Activated effector memory CD4-positive, alpha-beta T cell treated with anti-CD3 and anti-CD28 coated beads, Interleukin-2, amount 50 U/mL, for 16 hours (primary cell): ENCODE measurements at regions not wholly inside any gene's neighbourhood (a gene's known extent, or its start where the extent isn't known, plus 50 kb on each side); places are given as distances from the start of the nearest gene placed in this dataset.

ENCODE experiments used
- DNase-seq: peaks from one replicate; pipeline ENCODE4 v3.0.0-alpha.2; 2020

- no peak for DNase-seq
Measured at GRCh38 chr10:4329225-4329624, 496.8 kb upstream of the AKR1E2 start.

- DNase-seq = no peak
Measured at GRCh38 chr10:4326647-4327046, 499.4 kb upstream of the AKR1E2 start.

DNA sequence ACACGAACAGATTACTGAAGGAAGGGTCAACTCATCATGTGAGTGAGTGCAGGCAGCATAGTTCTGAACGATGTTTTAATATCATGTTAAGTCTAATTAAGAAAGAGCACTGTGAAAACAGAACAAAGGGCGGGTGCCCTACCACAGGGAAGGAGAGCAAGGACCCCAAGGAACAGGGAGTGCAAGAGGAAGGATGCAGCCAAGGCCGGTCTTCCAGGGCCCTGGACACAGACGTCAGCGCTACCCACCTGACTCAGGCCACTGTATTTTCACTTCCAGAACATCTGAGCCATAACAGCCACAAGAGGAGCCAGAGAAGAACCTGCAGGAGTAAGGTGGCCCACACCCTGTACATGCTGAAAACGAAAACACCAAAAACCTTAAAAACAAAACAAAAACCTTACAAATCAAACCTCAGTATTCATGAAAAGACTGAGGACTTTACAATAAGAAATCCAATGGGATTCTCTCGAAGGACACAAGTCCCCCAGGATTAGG, 506.1 kb upstream of the AKR1E2 start:
- DNase-seq = no peak

DNA sequence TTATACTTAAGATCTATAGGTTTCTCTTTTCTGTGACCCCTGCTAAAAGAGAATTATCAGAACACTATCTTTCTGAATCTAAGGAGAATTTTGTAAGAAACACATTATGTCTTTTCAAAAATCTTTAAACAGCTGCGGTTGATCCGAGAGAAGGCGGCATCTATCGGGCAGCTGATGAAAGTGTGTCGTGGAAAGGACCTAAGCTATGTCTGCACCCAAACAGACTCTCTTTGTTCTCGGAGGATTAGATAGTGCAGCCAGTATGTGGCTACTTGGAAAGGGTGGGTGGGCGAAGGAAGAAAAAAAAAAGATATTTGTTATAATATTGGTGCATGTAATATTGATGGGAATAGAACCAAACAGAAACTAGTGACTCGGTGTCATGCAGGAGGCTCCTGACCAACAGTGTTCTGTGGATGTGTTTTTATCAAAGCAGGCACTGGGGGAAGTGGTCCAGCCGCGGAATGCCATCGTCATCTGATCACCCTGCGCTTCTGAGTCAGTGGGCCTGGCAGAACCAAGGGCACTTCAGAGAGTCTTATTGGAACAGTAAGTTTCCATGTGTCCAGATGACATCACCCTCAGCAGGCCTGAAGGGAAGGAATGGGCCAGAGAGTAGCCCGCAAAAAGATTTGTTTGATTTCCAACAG, 509.7 kb upstream of the AKR1E2 start:
- DNase-seq = no peak

DNA sequence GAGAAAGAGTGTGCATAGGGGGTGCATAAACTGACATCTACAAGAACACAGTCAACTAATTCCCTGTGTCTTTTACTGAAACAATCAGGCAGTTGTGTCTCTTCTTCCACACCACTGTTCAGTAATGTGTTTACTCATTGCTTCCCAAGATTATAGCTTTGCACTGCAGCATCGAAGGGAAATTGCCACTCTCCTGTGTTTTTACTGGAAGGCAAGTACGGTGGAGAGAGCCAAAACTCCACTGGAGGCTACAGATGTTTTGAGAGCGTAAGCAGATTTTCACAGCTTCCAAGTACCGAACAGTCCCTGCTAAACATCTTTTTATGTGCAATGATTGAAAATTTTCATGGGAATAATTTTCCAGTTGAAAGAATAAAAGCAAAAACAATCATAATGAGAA, 510.5 kb upstream of the AKR1E2 start:
- no peak for DNase-seq

DNA sequence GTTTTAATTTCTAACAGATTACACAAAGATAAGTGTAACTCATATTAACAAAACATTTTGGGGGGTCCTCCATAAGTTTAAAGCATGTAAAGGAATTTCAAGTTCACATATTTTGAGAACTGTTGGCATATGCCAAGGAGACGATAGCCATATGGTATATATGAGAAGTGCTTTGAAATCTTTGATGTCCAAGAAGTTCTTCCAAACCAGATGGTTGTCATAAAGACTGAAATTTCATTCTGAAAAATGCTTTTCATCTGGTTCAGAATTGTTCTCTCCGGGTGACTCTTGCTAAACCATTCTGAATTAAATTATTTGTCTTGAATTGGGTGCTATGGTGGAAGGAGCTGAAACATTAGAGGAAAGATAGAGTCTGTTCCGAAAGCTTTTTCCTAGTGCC, 513.0 kb upstream of the AKR1E2 start:
- DNase-seq = no peak

- no peak for DNase-seq
Measured at GRCh38 chr10:4312051-4312835, 513.8 kb upstream of the AKR1E2 start.

DNA sequence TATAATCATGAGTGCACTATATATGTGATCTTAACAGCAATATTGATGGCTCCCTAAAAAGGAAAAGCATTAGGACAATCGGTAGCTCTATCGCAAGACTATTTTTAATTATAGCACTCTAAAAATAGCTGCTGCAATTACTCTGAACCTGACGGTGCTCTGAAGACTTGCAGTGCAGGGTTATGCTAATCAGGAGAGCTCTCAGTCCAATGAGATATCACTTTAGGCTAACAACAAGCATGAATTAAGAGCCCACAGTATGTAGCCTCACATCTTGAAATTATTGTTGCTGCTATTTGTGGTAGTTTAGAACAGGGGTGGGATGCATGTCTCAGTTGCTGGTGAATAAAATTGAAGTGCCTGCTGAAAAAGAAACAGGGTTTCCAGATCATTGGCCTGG, 515.8 kb upstream of the AKR1E2 start:
- DNase-seq = no peak

GRCh38 chr10:4307910-4308309, 518.1 kb upstream of the AKR1E2 start:
- no peak for DNase-seq

DNA sequence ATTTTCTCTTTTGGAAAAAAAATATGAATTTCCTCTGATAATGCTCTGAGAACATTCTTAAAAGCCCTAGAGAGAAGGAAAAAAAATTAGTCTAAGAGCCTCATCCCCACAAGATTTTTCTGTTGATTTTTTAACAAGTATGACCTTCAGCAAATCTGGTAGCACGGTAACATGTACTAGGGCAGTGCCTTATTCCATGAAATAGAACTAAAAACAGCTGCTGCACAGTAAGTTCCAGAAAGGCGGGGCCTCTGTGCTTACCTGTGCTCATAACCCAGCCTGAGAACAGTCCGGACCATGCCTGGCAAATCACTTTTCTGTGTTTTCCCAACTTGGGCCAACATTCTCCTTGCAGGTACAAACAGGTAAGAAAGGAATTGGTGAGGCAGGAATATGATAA, 519.1 kb upstream of the AKR1E2 start:
- no peak for DNase-seq

DNA sequence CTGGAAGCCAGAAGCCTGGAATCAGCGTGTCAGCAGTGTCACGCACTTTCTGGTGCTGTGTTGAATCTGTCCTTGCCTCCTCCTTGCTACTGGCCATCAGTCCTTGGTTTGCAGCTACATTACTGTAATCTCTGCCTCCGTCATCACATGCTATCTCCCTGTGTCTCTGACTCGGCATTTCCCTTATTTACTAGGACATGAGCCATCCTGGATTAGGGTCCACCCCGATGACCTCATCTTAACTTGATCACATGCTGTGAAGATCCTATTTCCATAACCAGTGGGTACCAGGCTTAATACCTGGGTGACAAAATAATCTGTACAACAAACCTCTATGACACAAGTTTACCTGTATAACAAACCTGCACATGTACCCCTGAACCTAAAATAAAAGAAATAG, 518.0 kb upstream of the KLF6 start:
- no peak for DNase-seq

- DNase-seq = no peak
Measured at GRCh38 chr10:4301291-4302045, 516.5 kb upstream of the KLF6 start.

DNA sequence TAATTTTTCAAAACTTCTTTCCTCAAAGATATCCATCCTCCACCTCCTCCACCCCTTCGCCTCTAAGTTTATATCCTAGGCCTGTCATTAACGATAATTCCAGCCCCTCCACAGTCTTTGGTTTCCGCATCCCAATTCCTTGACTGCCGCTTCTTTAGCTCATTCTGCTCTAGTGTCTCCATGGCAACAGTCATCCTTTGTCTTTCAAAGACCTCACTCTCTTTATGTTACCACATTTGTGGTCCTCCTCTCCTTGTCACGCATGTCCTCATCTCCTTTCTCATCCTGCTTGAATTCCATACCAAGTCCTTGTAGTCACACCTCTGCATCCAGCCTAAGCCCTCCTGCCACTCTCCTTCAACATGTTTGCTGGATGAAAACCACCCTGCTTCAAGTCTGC, 511.2 kb upstream of the KLF6 start:
- DNase-seq = no peak

DNA sequence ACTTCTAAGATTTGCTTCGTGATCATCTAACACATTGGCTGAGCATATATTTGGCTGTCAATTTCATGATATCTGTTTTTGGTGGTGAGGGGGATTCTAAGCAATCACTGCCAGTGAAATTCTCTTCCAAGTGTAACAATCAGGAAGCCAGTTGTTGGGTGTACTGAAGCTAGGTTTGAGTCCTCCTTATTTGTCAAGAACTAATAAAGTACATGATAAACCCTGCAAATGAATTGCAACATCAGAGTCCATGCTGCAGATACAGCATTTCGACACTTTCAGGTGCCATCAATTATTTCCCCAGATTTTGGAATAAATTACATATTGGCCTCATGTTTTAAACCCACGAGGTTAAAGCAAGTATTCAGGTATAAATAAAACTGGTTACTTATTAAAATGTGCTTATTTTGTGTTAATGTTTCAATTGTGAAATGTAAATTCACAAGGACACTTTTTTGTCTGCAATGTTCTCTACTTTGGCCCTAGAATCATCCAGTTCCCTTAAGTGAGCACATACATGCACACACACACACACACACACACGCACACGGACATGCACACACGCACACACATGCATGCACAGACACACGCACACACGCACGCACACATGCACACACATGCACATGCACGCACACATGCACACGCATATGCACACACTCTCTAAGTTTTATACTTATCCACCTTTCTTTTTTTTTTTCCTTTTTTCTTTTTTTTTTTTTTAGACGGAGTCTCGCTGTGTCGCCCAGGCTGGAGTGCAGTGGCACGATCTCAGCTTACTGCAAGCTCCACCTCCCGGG, 510.2 kb upstream of the KLF6 start:
- no peak for DNase-seq

- DNase-seq = no peak
Measured at GRCh38 chr10:4294271-4294670, 509.3 kb upstream of the KLF6 start.

GRCh38 chr10:4291990-4292389, 507.0 kb upstream of the KLF6 start:
- DNase-seq = no peak

- DNase-seq = no peak
Measured at GRCh38 chr10:4285121-4285520, 500.1 kb upstream of the KLF6 start.

GRCh38 chr10:4283846-4284610, 499.0 kb upstream of the KLF6 start:
- no peak for DNase-seq

DNA sequence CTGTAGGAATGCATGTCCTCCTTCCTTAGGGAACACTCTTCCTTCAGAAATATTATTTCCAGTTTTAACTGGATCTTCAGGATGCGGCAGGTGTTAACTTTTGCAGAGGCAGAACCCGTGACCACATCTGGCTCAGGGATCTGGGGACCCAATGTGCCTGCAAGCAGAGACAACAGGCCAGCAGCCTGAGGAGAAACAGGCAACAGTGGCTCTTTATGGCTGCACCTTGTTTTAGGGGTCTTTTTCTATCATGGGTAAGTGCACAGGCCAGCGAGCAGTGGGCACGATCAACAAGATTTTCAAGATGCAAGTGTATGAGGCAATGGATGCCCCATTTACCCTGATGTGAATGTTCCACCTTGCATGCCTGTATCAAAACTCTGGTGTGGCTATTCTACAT, 497.5 kb upstream of the KLF6 start:
- no peak for DNase-seq

DNA sequence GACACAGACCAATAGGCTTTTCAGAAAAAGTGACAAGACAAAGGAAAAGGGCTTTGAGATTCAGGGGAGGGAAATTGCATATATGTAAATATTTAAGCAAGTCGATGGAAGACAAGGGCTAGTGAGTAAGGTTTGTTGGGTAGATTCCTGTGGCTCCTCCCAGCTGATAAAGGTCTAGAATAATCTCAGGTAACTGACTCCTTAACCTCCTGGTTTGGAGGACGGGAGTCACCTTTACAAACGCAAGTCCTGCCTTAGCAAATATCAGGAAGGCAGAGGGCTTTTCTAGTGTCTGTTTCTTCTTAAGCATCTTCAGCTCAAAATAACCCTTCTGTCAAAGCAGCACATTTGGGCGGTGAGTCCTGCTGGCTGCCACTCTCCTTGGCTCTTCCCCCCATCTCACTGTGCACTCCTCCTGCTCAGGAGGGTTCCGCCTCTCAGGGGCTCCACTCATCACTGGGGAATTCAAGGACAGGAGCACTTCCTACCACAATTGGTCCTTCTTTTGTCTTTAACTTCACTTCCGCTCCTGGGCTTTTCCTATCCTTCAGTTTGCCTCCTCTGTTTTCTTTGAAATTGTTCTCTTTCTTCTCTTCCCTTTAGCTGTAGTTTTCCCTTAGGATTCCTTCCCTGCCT, 496.3 kb upstream of the KLF6 start:
- no peak for DNase-seq

- no peak for DNase-seq
Measured at GRCh38 chr10:4280461-4281189, 495.6 kb upstream of the KLF6 start.
